HFF-Myc (cell line): ENCODE measurements at regions not wholly inside any gene's neighbourhood (a gene's known extent, or its start where the extent isn't known, plus 50 kb on each side); places are given as distances from the start of the nearest gene placed in this dataset.

ENCODE experiments used
- DNase-seq: peaks from one replicate; pipeline ENCODE4 v3.0.0-alpha.2; 2011; ENCODE audit warnings: low read depth; ENCODE audit errors: extremely low read depth
- H3K4me3 ChIP-seq: replicated peaks from 2 replicates; pipeline ENCODE4 v1.5.1; 2011; ENCODE audit warnings: low read depth, mild to moderate bottlenecking, control low read depth, low read length
- TF ChIP-seq, protein P1 (sequence below): IDR thresholded peaks from 2 replicates; pipeline ENCODE4 v1.5.1; 2012; ENCODE audit warnings: mild to moderate bottlenecking, low read depth, low read length, control low read depth; ENCODE audit errors: missing control alignments

DNA sequence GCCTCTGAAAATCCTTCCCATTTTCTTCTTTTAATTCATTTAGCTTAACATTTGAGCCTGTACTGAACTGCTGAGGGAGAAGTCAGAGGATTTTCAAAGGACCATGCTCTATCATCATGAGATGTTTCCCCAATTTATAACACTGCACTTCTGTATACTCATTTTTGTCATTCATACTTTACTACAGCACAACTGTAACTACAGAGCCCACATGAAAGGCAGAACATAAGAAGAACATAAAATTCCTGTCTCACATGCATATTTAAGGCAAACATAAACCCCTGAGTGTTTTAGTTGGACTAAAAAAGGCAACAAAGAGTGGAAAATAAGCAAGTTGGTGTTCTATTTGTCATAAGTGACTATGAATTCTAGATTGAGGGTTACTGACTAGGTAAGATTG is 237.7 kb upstream of the ARPP21 start:
- TF ChIP-seq, protein P1, sequence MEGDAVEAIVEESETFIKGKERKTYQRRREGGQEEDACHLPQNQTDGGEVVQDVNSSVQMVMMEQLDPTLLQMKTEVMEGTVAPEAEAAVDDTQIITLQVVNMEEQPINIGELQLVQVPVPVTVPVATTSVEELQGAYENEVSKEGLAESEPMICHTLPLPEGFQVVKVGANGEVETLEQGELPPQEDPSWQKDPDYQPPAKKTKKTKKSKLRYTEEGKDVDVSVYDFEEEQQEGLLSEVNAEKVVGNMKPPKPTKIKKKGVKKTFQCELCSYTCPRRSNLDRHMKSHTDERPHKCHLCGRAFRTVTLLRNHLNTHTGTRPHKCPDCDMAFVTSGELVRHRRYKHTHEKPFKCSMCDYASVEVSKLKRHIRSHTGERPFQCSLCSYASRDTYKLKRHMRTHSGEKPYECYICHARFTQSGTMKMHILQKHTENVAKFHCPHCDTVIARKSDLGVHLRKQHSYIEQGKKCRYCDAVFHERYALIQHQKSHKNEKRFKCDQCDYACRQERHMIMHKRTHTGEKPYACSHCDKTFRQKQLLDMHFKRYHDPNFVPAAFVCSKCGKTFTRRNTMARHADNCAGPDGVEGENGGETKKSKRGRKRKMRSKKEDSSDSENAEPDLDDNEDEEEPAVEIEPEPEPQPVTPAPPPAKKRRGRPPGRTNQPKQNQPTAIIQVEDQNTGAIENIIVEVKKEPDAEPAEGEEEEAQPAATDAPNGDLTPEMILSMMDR: no peak
- H3K4me3 ChIP-seq: no peak overlapping the region
- no peak for DNase-seq

DNA sequence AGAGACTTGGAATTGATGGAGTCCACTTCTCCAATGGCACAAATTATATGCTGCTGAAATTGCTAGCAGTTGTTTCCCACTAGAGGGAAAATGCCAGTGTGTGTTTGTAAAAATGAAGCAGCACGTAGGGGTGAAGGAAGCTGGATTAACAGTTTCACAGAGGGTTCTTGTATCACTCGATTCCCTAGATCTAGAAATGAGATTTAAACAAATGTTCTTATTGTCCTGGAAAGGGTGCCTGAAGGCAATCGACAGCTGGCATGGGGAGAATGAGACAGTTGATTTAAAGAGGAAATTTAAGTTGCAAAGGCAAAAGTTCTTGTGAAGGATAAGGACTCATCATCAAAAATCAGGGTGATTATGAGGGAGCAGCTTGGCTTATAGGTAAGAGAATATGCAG is 234.8 kb upstream of the ARPP21 start:
- no peak for DNase-seq
- TF ChIP-seq, protein P1: no peak
- no peak overlapping the region for H3K4me3 ChIP-seq

DNA sequence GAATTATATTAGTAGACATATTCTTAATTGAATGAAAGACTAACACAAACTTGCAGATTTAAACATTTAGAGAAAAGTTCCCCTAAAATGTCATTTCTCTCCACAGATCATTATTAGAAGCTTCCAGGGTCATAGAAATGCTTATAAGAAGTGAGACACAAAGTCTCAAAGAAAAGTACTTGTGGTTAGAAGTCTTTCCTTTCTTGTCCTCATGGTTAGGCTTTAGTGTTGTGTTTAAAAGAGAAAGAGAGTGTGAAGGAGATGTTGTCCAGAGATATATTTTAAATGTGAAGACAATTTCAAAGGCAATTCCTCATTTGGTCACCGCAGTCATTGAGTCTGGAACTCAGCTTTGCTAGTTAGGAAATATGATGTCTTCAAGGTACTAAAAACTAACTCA is 230.4 kb upstream of the ARPP21 start:
- TF ChIP-seq, protein P1: no peak
- no peak overlapping the region for H3K4me3 ChIP-seq
- no peak for DNase-seq

DNA sequence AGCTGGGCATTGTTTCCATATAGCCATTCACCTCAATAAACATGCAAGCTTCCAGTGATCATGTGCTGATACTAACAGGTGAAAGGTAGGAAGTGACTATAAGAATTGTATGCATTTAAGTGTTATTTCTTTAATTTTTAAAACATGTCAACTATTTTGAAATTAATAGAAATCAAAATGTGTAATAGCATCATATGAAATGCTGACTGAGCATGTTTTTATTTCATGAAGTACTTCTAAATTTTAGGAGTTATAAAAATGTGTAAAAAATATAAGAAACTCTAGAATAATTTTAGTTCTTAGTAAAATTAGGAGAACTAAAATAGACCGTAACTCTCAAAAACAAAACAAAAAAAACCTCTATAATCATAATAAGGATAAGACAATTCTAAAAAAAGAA is 229.3 kb upstream of the ARPP21 start:
- TF ChIP-seq, protein P1: no peak
- DNase-seq: no peak
- no peak overlapping the region for H3K4me3 ChIP-seq

DNA sequence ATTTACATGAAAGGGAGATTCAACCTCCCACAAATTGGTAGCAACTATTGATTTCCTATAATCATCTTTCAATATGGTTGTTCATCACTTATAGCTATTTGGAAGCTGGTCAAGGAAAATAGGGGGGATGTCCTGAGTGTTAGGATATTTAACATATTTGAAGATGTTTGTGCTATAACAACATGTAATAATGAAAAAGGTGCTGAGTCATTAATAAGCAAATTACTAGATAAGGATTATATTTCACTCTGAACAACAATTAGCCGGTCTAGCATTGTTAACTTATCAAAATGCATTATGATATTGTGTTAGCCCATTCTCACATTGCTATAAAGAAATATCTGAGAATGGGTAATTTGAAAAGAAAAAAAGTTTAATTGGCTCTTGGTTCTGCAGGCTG is 225.8 kb upstream of the ARPP21 start:
- TF ChIP-seq, protein P1: no peak
- no peak overlapping the region for H3K4me3 ChIP-seq
- no peak for DNase-seq

DNA sequence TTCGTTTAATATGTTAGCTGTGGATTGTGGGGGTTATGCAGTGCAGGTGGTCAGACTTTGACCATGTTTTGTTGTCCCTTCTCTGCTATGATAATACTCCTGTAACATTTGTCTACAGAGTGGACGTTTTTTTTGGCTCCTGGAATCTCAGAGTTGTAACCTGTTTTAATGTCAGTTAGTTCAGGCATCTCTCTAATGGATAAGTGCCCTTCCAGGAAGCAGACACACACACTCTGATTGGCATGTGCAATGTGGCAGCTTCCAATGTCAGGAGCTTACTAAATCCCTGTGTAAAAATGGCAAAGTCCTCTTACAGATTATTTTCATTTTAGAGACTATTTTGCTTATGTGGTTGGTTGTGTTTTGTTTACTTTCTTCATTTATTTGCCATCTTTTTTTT is 222.2 kb upstream of the ARPP21 start:
- no peak overlapping the region for H3K4me3 ChIP-seq
- DNase-seq: no peak

DNA sequence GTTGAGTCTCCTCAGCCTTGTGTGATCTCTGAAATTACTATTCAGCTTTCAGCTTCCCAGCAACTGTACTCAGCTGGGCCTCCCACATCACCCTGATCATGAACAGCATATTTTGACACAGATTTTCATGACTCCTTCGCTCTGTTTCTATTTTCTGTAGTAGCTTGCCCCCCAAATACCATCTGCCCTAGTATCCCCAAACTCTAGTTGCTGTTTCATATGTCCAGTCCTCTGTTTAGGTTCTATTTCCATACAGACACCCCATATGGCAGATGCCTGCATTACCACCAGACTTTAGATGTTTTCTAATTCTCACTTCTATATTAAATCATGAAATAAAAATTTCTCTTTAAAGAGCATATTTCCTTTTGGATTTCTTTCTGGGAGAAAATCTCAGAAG is 217.2 kb upstream of the ARPP21 start:
- TF ChIP-seq, protein P1: no peak
- no peak for DNase-seq
- H3K4me3 ChIP-seq: no peak overlapping the region

More for the DNA sequence above, 222.2 kb upstream of the ARPP21 start:
- TF ChIP-seq, protein P1: no peak
